NCI-H510A (cell line): ENCODE measurements at regions not wholly inside any gene's neighbourhood (a gene's known extent, or its start where the extent isn't known, plus 50 kb on each side); places are given as distances from the start of the nearest gene placed in this dataset.

Experiments
- DNase-seq: peaks from one replicate; lab custom pipeline; 2025; lab: John Stamatoyannopoulos, UW

DNA sequence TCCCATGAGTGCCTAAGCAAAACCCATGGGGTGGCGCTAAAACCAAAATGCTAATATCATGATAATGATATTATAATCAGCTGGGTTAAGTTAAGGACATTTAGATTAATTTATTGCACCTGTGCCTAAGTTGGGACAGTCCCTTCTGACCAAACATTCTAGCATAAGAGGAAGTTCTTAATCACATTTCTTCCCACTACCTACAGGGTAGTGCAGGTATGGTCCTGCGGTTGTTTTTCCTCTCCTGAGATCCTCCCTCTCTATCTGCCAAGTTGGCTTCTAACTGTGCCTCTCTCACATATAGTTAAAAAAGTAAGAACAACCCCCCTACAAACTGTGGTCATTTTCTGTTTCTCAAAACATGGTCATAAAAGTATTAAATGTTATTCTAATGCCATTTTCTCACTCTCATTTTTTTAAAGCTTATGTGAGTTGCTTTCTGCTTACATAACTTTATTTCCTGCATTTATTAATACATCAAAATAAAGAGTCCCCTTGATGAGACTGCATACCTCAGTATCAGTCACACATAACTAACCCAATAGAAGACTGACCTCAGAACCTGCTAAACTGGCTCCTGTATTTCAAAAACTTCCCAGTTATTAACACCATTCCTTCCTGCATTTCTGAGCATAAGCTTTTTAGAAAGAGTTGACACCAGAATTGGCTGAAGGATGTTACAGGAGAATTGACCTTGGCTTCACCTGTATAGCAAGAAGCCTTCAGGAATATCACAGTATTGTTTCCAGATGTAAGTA is 1332.5 kb downstream of the FSTL5 start:
- DNase-seq, result no peak

DNA sequence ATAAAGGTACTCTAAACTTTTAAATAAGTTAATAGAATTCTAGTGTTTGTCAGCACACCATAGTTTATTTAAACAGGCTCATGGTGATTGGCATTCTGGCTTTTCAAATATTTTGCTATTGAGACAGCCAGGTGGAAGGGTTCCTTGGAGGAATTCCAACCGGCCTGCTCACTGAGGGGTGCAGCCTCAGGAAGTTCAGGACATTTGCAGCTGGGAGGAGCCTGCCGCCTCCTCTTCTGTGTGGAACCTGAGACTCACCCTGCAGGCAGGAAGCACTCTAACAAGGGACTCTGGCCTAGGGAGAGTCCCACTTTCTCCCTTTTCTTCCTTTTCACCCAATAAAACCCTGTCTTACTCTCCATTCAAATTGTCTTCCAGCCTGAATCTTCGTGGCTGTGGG is 1328.0 kb downstream of the FSTL5 start:
- DNase-seq, result no peak

GRCh38 chr4:160836431-160836830 is 1327.4 kb downstream of the FSTL5 start:
- no peak for DNase-seq

DNA sequence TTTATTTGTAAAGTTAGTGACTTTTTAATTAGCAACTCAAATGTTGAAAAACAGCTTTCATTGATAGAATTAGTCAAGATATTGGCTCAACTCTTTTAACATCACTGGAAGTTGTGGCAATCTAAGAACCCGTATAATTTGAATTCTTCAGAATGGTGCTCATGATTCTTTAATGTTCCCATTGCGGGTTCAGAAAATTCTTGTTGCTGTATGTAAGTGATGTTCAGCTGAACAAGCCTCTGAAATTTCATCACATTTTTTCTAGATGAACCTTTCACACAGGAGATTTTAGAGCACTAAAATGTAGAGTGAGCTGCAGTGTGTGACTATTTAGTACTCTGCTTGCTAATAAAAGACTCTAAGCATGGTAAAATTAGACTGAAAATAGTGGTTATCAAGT is 1317.7 kb downstream of the FSTL5 start:
- DNase-seq, result no peak

GRCh38 chr4:160847228-160847627 is 1316.6 kb downstream of the FSTL5 start:
- DNase-seq, result no peak

DNA sequence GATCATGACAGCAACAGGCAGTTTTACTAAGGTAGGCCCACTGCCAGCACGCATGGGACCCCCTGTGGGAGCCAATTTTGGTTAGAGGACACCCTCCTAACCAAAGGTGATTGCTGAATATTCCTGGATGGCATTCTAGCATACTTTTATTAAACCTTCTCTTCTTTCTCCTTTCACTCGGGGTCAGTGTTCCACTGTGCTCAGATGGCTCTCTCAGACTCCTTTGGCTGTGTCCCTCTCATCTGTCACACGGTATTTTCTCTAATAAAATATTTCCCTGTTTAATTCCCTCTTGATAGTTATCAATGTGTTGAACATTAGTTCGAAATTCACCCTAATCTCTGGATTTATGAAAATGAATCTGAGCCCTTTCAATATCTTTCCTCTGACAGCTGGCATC is 1315.3 kb downstream of the FSTL5 start:
- no peak for DNase-seq

DNA sequence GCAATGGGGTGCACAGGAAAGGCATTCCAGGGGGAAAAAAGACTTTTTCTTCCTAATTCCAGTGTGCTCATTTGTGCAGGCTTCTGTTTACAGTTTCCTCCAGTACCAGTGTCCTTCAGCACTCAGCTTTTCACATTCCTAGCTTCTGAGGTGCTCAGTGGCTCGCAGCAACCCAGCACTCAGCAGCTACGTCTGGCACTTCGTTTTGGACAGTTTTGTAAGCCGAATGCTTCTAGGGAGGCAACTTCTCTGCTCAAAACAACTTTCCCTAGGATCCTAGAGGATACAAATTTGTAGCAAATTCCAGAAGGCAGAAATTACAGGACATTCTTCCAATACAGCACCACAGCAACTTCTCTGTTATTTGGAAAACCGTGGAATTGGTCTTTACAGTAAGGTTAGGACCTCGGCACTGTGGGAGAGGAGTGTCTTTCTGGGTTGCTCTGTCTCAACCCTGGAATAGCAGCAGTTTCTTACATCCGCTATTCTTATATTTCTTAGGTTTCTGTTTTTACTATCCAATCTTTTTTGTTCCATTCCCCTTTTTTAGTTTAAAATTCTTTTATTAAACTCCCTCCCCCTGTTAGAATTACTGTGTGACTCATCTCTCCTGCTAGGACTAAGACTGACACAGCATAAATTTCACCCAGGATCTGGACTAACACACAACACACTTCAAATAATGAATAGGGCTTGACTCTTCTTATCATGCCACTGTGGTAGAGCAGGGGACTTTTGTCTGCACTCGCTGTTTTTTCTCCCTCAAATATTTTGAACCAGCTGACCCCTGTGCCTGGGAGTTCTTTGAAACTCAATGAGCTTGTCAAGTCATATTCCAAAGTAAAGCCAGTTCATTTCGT is 1314.7 kb downstream of the FSTL5 start:
- DNase-seq, result no peak

DNA sequence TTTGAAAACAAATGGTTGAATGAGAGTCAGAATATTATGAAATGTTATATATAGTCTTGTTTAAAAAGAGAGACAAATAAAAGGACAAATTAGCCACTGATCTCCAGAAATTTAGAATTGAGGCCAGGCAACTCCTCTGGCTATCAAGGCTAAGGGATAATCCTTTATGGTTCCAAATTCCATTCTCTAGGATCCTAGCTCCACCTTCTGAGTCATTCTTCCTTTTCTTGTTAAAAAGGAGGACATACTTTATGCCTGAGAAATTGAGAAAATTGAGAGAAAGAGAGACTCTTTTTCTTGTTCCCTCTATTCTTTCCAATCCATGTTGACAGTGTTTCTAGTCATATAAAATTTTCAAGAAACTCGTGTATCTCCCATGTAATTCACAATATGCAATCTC is 1299.5 kb downstream of the FSTL5 start:
- DNase-seq, result no peak

- no peak for DNase-seq
Measured at GRCh38 chr4:160869899-160870298, 1293.9 kb downstream of the FSTL5 start.

DNA sequence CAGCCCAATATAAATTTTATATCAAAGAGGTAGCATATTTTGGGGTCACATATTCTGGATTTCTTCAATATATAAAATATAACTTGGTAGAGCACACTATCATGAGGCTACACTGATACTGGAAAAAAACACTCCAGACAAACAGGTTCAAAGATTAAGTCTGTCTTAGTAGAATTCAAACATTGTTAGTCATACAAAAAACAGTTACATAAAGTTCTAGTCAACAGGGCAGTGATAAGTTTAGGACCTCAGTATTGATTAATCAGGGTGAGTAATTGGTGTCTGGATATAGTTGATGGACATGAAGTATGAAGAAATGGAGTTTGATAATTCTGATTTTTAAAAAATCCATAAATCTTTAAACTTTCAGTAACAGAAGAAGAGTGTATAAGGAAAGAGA is 1291.3 kb downstream of the FSTL5 start:
- DNase-seq, result no peak

- no peak for DNase-seq
Measured at GRCh38 chr4:160877087-160877790, 1286.6 kb downstream of the FSTL5 start.

DNA sequence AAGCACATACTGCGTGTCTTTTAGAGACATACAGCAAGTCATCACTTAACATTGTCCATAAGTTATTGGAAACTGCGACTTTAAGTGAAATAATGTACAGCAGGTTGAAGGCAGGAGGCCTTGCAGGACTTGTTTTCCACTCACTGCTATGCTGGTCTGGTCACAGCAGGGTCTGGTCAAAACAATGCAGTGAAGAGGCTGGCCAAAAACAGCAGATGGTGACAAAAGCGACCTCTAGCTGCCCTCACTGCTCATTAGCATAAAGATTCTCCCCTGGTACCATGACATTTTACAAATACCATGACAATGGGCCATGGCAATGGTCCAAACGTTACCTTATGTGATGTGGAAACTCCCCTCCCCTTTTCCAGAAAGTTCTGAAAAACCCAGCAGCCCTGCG is 1283.6 kb downstream of the FSTL5 start:
- DNase-seq, result no peak

DNA sequence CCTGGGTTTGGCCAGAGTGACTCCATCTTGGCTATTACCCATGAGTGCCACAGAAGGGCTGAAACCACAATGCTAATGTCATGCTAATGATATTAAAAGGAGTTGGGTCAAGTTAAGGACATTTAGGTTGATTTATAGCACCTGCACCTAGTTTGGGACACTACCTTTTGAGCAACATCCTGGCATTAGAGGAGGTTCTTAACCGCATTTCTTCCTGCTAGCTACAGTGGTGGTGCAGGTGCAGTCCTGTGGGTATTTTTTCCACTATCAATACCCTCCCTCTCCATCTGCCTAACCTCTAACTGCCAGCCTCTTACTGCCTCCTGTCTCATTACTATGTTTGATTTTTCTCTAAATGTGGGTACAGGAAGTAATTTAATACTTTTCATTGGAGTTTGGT is 1276.1 kb downstream of the FSTL5 start:
- DNase-seq, result no peak

- no peak for DNase-seq
Measured at GRCh38 chr4:160894128-160894527, 1269.7 kb downstream of the FSTL5 start.

- DNase-seq, result no peak
Measured at GRCh38 chr4:160894809-160895208, 1269.0 kb downstream of the FSTL5 start.

- DNase-seq, result no peak
Measured at GRCh38 chr4:160927311-160927710, 1236.5 kb downstream of the FSTL5 start.

GRCh38 chr4:160928482-160928881 is 1235.3 kb downstream of the FSTL5 start:
- DNase-seq, result no peak

- DNase-seq, result no peak
Measured at GRCh38 chr4:160947653-160948052, 1216.1 kb downstream of the FSTL5 start.

- no peak for DNase-seq
Measured at GRCh38 chr4:160956875-160957274, 1206.9 kb downstream of the FSTL5 start.

GRCh38 chr4:160969925-160970324 is 1193.9 kb downstream of the FSTL5 start:
- no peak for DNase-seq

- no peak for DNase-seq
Measured at GRCh38 chr4:160980091-160980490, 1183.7 kb downstream of the FSTL5 start.

GRCh38 chr4:160981083-160981482 is 1182.7 kb downstream of the FSTL5 start:
- no peak for DNase-seq

DNA sequence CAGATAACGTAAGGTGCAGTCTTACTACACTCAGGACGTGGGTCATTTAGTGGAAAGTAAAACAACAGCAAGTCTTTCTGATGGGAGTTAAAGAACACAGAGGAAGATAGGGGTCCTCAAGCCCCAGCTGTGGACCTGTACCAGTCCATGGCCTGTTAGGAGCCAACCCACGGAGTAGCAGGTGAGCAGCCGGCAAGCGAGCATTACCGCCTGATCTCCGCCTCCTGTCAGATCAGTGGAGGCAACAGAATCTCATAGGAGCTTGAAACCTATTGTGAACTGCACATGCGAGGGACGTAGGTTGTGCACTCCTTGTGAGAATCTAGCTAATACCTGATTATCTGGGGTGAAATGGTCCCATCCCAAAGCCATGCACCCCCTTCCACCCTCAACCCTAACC is 1180.8 kb downstream of the FSTL5 start:
- no peak for DNase-seq
